LoVo (cell line): ENCODE measurements at regions not wholly inside any gene's neighbourhood (a gene's known extent, or its start where the extent isn't known, plus 50 kb on each side); places are given as distances from the start of the nearest gene placed in this dataset.

Source experiments
- DNase-seq: peaks from one replicate; pipeline ENCODE4 v3.0.0-alpha.2; 2016; ENCODE audit warnings: low spot score

GRCh38 chr16:85327731-85328675 is 215.7 kb upstream of the CIBAR2 start:
- DNase-seq: no peak

DNA sequence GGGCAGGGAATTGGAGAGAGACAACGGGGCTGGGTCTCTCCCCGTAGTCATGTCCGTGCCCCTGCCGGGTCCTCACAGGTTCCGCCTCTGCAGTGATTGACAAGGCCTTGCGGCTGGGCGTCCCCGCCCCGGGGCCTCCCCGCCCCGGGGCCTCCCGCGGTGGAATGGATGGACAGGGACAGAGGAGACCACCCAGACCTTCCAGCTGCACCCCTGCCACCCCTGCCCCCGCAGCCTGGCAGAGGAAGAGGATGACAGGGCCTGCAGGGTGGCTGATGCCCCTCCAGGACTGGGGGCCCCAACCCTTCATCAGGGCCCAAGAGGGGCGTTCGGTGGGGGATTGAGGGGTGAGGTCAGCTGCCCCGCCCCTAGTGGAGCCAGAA is 216.4 kb upstream of the CIBAR2 start:
- no peak for DNase-seq

DNA sequence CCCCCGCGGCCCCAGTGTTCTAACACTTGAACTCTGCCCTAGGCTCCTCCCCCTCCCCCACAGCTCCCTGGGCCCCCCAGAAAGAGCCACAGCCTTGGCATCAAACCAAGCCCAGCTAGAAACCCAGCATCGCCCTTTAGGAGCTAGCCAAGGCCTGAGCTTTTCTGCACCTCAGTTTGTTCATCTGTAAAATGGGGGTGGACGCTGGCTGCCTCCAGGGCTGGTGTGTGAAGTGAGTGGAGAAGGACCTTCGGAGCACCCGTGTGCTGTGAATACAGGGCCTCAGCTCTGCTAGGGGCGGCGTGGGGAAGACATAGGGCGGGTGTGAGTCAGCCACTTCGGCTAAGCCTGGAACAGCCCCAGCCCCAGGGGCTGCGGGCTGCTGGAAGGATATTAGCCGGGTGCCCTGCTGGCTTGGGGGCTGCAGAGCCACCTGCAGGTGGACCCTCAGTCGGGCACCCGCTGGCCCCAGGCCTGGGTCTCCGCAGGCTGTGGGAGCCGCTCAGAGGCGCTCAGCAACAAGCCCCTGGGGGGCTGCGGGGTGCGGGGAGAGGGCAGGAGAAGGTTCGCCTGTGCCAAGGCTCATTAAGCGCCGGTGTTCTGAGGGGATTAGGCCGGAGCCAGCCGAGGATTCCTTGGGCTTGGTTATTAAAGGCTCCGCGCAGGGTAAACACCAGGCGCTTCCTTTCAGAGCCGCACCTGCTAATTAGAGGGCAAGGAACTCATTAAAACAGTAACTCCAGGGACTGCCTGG is 217.0 kb upstream of the CIBAR2 start:
- no peak for DNase-seq

- no peak for DNase-seq
Observed at GRCh38 chr16:85330006-85330693, 217.9 kb upstream of the CIBAR2 start.

GRCh38 chr16:85330694-85331188 is 218.5 kb upstream of the CIBAR2 start:
- DNase-seq: peak; percentile 18

DNA sequence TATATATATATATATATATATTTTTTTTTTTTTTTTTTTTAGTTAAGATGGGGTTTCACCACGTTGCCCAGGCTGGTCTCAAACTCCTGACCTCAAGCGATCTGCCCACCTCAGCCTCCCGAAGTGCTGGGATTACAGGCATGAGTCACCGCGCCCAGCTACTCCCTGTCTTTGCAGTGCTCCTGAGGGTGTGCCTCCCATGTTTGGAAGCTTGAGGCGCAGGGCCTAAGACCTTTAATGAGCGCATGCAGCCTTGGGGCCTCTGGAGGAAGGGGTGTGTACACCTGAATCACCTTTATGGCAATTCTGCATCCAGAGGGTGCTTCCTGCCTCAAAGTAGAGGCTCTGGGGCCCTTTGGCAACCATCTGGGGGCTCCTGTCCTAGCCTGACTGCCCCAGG is 219.4 kb upstream of the CIBAR2 start:
- DNase-seq: peak; percentile 57

- no peak for DNase-seq
Observed at GRCh38 chr16:85332175-85332574, 219.9 kb upstream of the CIBAR2 start.

- DNase-seq: no peak
Observed at GRCh38 chr16:85333337-85333736, 221.1 kb upstream of the CIBAR2 start.

DNA sequence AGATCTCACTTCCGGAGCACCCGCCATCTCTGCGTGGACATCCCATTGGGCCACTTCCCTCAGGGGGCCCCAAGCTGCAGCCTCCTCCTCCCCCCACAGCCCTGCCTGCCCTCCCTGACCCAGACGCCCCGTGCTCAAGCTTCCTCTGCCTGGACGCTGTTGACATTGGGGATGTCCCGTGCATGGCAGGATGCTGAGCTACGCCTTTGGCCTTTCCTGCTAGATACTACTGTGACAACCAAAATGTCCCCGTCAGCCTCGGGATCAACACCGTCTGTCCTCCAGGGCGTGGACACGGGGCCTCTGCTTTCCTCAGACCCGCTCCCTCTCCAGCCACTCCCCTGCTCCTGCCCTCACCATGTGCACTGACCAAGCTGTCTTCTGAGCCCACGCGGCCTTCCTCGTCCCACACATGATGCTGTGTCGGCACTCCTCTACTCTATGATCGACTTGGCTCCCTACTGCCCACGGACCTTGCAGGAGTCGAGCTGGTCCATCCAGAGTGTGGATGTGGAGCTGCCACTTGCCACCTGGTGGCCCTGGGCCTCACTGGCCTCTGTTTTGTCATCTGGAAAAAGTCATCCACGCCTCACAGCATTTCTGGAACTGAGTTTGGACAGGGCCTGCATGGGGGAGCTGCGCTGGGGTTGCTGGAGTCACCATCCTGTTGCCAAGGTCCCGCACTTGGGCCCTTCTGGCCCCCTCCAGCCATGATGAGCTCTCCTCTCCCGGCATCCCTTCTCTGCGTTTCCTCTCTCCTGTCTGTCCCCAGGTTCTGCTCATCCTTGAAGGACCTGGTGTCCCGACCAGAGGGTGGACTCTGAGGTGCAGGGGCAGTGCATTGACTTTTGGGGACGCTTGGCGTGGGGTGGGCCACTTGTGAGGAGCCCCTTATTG is 221.7 kb upstream of the CIBAR2 start:
- DNase-seq: no peak

DNA sequence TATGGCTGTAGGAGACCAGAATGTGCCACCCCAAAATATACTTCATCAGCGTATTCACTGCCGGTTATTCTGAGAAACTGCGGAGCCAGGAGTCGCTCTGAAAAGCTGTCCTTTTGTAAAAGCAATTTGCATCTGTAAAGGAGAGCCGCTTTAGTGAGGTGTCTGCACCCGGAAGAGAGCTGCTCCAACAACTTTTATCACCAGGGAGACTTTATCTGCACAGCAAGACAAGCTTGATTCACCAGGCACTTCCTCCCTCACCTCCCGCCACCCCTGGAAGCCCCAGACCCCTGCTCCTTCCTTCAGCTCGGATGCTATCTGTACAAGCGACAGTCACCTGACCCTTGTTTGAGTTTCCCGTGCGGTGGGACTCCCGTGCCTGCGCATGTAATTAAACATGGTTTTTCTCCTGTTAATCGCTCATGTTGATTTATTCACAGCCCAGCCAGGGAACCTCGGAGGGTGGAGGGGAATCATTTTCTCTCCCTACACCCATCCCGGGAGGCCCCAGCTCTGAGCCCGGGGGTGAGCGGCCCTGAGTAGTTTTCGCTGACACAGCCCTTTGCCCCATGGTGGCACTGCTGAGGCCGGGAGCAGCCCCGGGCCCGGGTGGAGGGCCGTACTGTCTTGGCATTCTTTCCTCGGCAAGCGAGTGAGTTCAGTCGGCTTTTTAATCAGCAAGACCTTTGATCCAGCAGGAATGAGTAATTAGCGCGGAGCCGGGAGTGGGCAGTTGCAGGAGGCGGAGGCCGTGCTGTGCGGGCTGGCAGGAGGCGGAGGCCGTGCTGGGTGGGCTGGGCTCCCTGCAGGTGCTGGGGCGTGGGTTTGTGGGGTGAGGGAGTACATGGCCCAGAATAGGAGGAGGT is 222.7 kb upstream of the CIBAR2 start:
- peak; percentile 66 for DNase-seq

- no peak for DNase-seq
Observed at GRCh38 chr16:85335584-85336491, 223.6 kb upstream of the CIBAR2 start.

DNA sequence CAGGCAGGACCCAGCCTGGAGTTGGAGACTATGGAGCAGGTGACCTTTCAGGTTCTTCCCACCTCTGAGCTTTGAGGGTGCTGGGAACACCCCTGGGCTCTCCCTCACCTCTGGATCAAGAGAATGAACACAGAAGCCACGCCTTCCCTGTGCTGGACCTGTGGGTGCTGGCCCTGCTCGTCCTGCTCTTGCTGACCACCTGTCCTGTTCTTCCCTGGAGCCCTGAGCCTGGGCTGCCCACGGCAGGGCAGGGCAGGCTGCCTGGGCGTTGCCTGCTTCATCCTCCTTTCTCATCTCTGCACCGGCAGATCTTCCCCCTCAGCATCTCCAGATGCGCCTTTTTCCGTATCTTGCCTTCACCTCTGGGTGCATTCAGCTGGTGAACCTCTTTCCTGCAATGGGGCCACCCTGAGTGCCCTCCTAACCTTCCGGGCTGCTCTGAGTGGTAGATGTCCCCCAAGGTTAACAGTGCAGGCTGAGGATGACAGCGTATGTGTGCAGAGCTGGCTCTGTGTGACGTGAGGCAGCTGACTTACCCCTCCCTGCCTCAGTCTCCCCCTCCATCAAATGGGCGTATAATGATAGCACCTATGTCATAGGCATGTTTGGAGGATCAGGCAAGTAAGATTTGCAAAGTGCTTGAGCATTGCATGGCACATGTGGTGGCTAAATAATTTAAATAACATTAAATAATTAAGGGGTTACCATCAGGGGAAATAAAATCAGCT is 225.8 kb upstream of the CIBAR2 start:
- DNase-seq: no peak

DNA sequence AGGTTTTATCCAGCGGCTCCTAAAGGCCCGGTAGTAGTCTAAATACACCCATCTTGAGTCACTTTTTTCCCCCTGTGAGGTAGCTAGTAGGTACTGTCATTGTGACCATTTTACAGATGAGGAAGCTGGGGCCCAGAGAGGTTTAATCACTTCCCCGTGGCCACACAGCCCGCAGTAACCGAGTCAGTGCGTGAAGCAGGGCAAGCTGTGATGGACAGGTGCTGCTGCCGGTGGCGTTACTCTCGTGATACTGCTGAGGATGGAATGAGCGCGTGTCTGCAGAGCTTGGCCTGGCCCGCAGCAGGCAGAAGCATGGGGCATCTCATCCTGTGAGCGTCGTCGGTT is 226.3 kb upstream of the CIBAR2 start:
- DNase-seq: no peak

GRCh38 chr16:85338989-85339685 is 226.9 kb upstream of the CIBAR2 start:
- no peak for DNase-seq

DNA sequence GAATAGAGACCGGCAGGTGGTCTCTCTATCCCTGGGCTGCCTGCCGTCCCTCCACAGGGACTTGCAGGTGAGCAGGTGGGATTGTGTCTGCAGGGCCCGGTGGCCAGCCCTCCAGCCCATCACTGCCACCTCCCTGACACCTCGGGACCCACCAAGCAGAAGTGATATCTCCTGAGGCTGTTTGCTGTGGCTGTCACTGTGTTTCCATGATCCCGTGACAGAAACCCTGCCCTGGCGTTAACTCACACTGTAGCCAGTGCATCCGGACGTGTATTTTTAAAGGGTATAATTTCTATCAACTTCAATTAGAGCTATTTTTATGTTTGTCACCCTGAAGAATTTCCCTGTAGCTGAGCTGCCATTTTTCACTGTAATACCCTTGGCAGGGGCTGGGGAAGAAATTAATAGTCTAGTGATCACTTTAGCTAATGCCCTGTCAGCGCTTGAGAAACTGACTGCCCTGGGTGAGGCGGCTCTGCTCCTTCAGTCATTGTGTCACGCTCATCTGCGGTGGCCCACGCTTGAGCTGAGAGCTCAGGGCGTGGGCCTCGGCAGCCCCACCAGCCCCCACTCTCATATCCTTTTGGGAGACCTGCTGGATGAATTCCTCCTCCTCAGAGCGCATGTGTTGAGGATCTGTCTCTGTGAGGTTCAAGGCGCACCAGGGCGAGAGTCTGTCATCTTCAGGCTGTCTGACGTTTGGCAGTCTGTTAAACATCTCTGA is 229.9 kb upstream of the CIBAR2 start:
- DNase-seq: no peak

DNA sequence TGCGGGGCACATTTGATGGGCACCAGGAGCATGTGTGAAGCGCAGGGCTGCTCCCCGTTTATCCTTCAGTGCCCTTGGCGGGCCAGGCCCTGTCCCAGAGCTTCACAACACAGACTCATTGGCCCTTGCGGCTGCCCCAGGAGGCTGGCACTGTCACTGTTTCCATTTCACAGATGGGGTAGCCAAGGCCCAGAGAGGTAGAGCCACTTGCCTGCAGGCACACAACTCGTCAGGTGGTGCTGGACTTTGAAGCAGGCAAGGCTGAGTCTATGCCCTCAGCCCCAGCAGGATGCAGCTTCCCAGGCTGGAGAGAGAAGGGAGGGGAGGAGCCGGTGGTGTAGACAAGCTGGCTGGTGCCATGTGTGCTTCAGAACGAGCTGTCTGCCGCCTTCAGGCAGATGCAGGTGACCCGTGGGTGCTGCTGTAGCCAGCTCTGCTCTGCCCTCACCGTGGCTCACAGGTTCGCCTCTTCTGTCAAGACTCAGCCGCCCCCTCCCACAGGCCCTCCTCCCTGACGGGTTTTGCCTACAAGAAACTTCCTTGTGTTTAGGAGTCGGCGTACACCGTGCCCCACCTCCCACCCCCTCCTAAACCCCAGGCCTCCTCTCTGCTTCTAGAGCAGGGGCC is 232.3 kb upstream of the CIBAR2 start:
- DNase-seq: no peak

DNA sequence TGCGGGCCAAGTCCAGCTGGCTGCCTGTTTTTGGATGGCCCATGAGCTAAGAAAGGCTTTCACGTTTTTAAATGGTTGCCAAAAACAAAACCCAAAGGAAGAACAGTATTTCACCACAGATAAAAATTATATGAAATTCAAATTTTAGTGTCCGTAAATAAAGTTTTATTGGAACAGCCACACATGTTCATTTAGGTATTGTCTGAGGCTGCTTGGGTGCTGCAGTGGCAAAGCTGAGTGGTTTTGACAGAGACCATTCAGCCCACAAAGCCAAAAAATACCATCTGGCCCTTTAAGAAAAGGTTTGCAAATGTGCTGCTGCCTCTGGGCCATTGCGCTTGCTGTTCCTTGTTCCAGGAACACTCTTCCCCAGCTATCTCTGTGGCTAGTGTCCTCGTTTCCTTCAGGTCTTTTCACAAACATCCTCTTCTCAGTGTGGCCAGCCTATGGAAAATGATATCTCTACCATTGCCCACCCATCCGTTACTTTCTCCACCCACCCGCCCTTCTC is 232.9 kb upstream of the CIBAR2 start:
- no peak for DNase-seq
